WTC11 (cell line): ENCODE measurements at regions not wholly inside any gene's neighbourhood (a gene's known extent, or its start where the extent isn't known, plus 50 kb on each side); places are given as distances from the start of the nearest gene placed in this dataset.

Experiments used
- ATAC-seq: fragments of 200-7000 bp; cut with Tn5 transposase; 2 replicates; pipeline ENCODE4 v1.10.0; 2021; ENCODE audit warnings: mild to moderate bottlenecking, moderate library complexity
- CTCF ChIA-PET: fragments of 300-600 bp; sonication (Branson Sonifier 250); formaldehyde crosslinking; loops from one replicate; lab custom pipeline; 2021; ENCODE audit warnings: antibody characterized with exemption; lab: Charles Lee
- POLR2A ChIA-PET: fragments of 350-600 bp; sonication (Branson Sonifier 250); formaldehyde crosslinking; loops from one replicate; lab custom pipeline; 2021; ENCODE audit warnings: antibody characterized with exemption; lab: Charles Lee
- DNase-seq: peaks from one replicate; pipeline ENCODE4 v3.0.0; 2021; ENCODE audit warnings: low spot score
- H3K27ac Mint-ChIP-seq: 2 replicates; pipeline ENCODE4 v1.8.0; 2021; ENCODE audit warnings: mixed read lengths
- H3K27me3 Mint-ChIP-seq: 2 replicates; pipeline ENCODE4 v1.8.0; 2021; ENCODE audit warnings: low read depth, mild to moderate bottlenecking, moderate library complexity, mixed read lengths
- H3K36me3 Mint-ChIP-seq: 2 replicates; pipeline ENCODE4 v1.8.0; 2021; ENCODE audit warnings: mixed read lengths
- H3K4me1 Mint-ChIP-seq: 2 replicates; pipeline ENCODE4 v1.8.0; 2022; ENCODE audit warnings: mixed read lengths
- H3K4me3 Mint-ChIP-seq: 2 replicates; pipeline ENCODE4 v1.8.0; 2021; ENCODE audit warnings: mild to moderate bottlenecking, moderate library complexity, mixed read lengths
- H3K9me3 Mint-ChIP-seq: 2 replicates; pipeline ENCODE4 v1.8.0; 2021; ENCODE audit warnings: mixed read lengths
- ATF1 ChIP-seq: sonication (generic); formaldehyde crosslinking; IDR thresholded peaks from 2 replicates; pipeline ENCODE4 v1.8.1; 2023; ENCODE audit warnings: mild to moderate bottlenecking, moderate library complexity, missing genetic modification reagents
- ATF2 ChIP-seq: sonication (generic); formaldehyde crosslinking; IDR thresholded peaks from 2 replicates; pipeline ENCODE4 v1.8.1; 2022; ENCODE audit warnings: low read depth, missing genetic modification reagents, borderline replicate concordance
- CDX4 ChIP-seq: fragments of 250-450 bp; sonication (Bioruptor Pico); IDR thresholded peaks from 2 replicates; pipeline ENCODE4 v1.9.0; 2021; ENCODE audit warnings: moderate library complexity, mild to moderate bottlenecking, inconsistent platforms, borderline replicate concordance
- FOXP4 ChIP-seq: sonication (generic); formaldehyde crosslinking; IDR thresholded peaks from 2 replicates; pipeline ENCODE4 v1.8.0; 2022; ENCODE audit warnings: mild to moderate bottlenecking, missing genetic modification reagents
- GABPB1 ChIP-seq: sonication (generic); formaldehyde crosslinking; IDR thresholded peaks from 2 replicates; pipeline ENCODE4 v1.8.1; 2023; ENCODE audit warnings: mild to moderate bottlenecking, missing genetic modification reagents
- IRF1 ChIP-seq: sonication (generic); formaldehyde crosslinking; IDR thresholded peaks from 2 replicates; pipeline ENCODE4 v1.8.0; 2023; ENCODE audit warnings: missing genetic modification reagents
- ZBTB21 ChIP-seq: sonication (generic); formaldehyde crosslinking; IDR thresholded peaks from 2 replicates; pipeline ENCODE4 v1.8.1; 2023; ENCODE audit warnings: mild to moderate bottlenecking, missing genetic modification reagents, borderline replicate concordance
- ZBTB43 ChIP-seq: sonication (generic); formaldehyde crosslinking; IDR thresholded peaks from 2 replicates; pipeline ENCODE4 v1.8.1; 2023; ENCODE audit warnings: mild to moderate bottlenecking, missing genetic modification reagents
- ZNF138 ChIP-seq: sonication (generic); formaldehyde crosslinking; conservative IDR thresholded peaks from 2 replicates; pipeline ENCODE4 v1.8.1; 2022; ENCODE audit warnings: mild to moderate bottlenecking, moderate library complexity, missing genetic modification reagents
- ZNF416 ChIP-seq: fragments of 250-450 bp; sonication (Bioruptor Pico); IDR thresholded peaks from 2 replicates; pipeline ENCODE4 v1.9.0; 2021; ENCODE audit warnings: mild to moderate bottlenecking, inconsistent platforms
- ZNF425 ChIP-seq: fragments of 250-450 bp; sonication (Bioruptor Pico); conservative IDR thresholded peaks from 2 replicates; pipeline ENCODE4 v1.9.0; 2021; ENCODE audit warnings: mild to moderate bottlenecking
- ZNF512 ChIP-seq: sonication (generic); formaldehyde crosslinking; IDR thresholded peaks from 2 replicates; pipeline ENCODE4 v1.8.1; 2022; ENCODE audit warnings: missing genetic modification reagents, borderline replicate concordance
- ZNF671 ChIP-seq: fragments of 250-450 bp; sonication (Bioruptor Pico); IDR thresholded peaks from 2 replicates; pipeline ENCODE4 v1.8.0; 2021; ENCODE audit warnings: mild to moderate bottlenecking

GRCh38 chr9:104984542-104984941 lies 56.6 kb upstream of the ABCA1 start (continued):
- TF ChIP-seq ZNF671 (no peak), ZNF512 (CRISPR knock-in tag) (no peak)
- TF ChIP-seq, all 79 proteins: peak for 0

GRCh38 chr9:104984948-104985347 lies 57.0 kb upstream of the ABCA1 start:
- no peaks in the 10 kb centered on the region for H3K36me3 Mint-ChIP-seq
- no peak overlapping the region for H3K4me3 Mint-ChIP-seq
- no peak overlapping the region for H3K27ac Mint-ChIP-seq
- POLR2A ChIA-PET: interaction anchor here (0.6 to 1.3 kb wide), 5 partner anchors 9 to 86 kb away, joined by 3 to 7 read pairs (median 3); partner anchors contain the start of gene ABCA1
- no peak for TF ChIP-seq ZBTB21 (CRISPR knock-in tag)
- CTCF ChIA-PET: interaction anchor here (0.6 to 0.7 kb wide), 2 partner anchors 16 to 58 kb away, joined by 3 to 4 read pairs; no protein-coding TSS in a partner anchor
- peaks cover 6% of the 10 kb centered on the region; the same call in 1 of the 2 replicates for H3K9me3 Mint-ChIP-seq
- ATAC-seq: no peak
- H3K27me3 Mint-ChIP-seq: peaks cover 23% of the 10 kb centered on the region
- DNase-seq: no peak
- peaks cover 5% of the 10 kb centered on the region for H3K4me1 Mint-ChIP-seq

GRCh38 chr9:104986096-104986495 lies 58.1 kb upstream of the ABCA1 start:
- Mint-ChIP-seq H3K27me3 (peaks cover 34% of the 10 kb centered on the region), H3K9me3 (peaks cover 6% of the 10 kb centered on the region; the same call in 1 of the 2 replicates), H3K4me1 (peaks cover 12% of the 10 kb centered on the region), H3K4me3 (no peak overlapping the region), H3K36me3 (no peaks in the 10 kb centered on the region), H3K27ac (no peak overlapping the region)
- ChIA-PET CTCF (no interaction called here), POLR2A (interaction anchor here (1.3 kb wide), 1 partner anchor 8 kb away, joined by 3 read pairs; no protein-coding TSS in a partner anchor)
- ATAC-seq: no peak
- DNase-seq: no peak
- TF ChIP-seq CDX4 (CRISPR knock-in tag): no peak
- TF ChIP-seq IRF1 (CRISPR knock-in tag): no peak
- TF ChIP-seq ATF2 (CRISPR knock-in tag): no peak
- no peak for TF ChIP-seq ZNF416 (CRISPR knock-in tag)
- no peak for TF ChIP-seq FOXP4 (CRISPR knock-in tag)
- no peak for TF ChIP-seq ATF1
- TF ChIP-seq ZBTB43 (CRISPR knock-in tag): no peak
- no peak for TF ChIP-seq ZNF138 (CRISPR knock-in tag)
- no peak for TF ChIP-seq GABPB1 (CRISPR knock-in tag)
- no peak for TF ChIP-seq ZNF425 (CRISPR knock-in tag)
- TF ChIP-seq ZNF671: no peak
